CD14-positive monocyte (primary cell): ENCODE measurements at regions not wholly inside any gene's neighbourhood (a gene's known extent, or its start where the extent isn't known, plus 50 kb on each side); places are given as distances from the start of the nearest gene placed in this dataset.

ENCODE experiments used
- DNase-seq, 3 donors: peaks; one replicate each; pipeline ENCODE4 v3.0.0-alpha.2; 2011 to 2022
- H2AFZ ChIP-seq: 2 replicates; pipeline ENCODE4 v1.6.0; 2012; ENCODE audit warnings: mild to moderate bottlenecking, low read depth, low read length, inconsistent platforms; ENCODE audit not compliant: insufficient read depth, poor library complexity, severe bottlenecking
- H3K27ac ChIP-seq, 2 donors: 1 replicate in 1 of 2; 2 replicates in 1 of 2; pipeline ENCODE4 v1.5.1; 2012 to 2013; ENCODE audit warnings: low read length in 2 of 2, control low read depth in 1 of 2, inconsistent platforms in 1 of 2, low read depth in 1 of 2, mild to moderate bottlenecking in 1 of 2
- H3K27me3 ChIP-seq, 2 donors: one replicate each; pipeline versions ENCODE4 v1.6.0 to v1.6.1; 2011 to 2013; ENCODE audit warnings: low read length in 2 of 2; ENCODE audit not compliant: control insufficient read depth in 2 of 2, insufficient read depth in 2 of 2
- H3K36me3 ChIP-seq, 2 donors: replicated peaks in 1 of 2; 1 replicate in 1 of 2; 2 replicates in 1 of 2; pipeline versions ENCODE4 v1.5.1 to v1.6.1; 2012 to 2013; ENCODE audit warnings: low read length in 2 of 2, control low read depth in 1 of 2, inconsistent platforms in 1 of 2, mild to moderate bottlenecking in 1 of 2; ENCODE audit not compliant: insufficient read depth in 2 of 2, control insufficient read depth in 1 of 2
- H3K4me1 ChIP-seq, 2 donors: 1 replicate in 1 of 2; 2 replicates in 1 of 2; pipeline versions ENCODE4 v1.5.1 to v1.6.1; 2012 to 2013; ENCODE audit warnings: low read length in 2 of 2, control low read depth in 1 of 2, inconsistent platforms in 1 of 2, mild to moderate bottlenecking in 1 of 2, moderate library complexity in 1 of 2; ENCODE audit not compliant: insufficient read depth in 2 of 2, control insufficient read depth in 1 of 2
- H3K4me2 ChIP-seq: replicated peaks from 2 replicates; pipeline ENCODE3; 2012; ENCODE audit warnings: low read length, moderate library complexity, mild to moderate bottlenecking; ENCODE audit not compliant: poor library complexity, severe bottlenecking; ENCODE audit errors: extremely low read depth
- H3K4me3 ChIP-seq, 3 experiments: fragments of 200-600 bp in 1 of 3; sonication (generic) in 1 of 3; replicated peaks in 1 of 3; 1 replicate in 2 of 3; 2 replicates in 1 of 3; pipeline ENCODE4 v1.5.1; 2011 to 2013; ENCODE audit warnings: low read length in 3 of 3, mild to moderate bottlenecking in 3 of 3, control low read depth in 2 of 3, low read depth in 2 of 3, inconsistent platforms in 1 of 3, moderate library complexity in 1 of 3
- H3K79me2 ChIP-seq: 2 replicates; pipeline ENCODE4 v1.6.0; 2012; ENCODE audit warnings: mild to moderate bottlenecking, control low read depth, inconsistent platforms, low read length, moderate library complexity; ENCODE audit not compliant: insufficient read depth
- H3K9ac ChIP-seq: 2 replicates; pipeline ENCODE4 v1.6.0; 2017; ENCODE audit warnings: low read length, mild to moderate bottlenecking; ENCODE audit not compliant: insufficient read depth, poor library complexity, severe bottlenecking
- H3K9me3 ChIP-seq, 2 donors: replicated peaks in 1 of 2; 1 replicate in 1 of 2; 2 replicates in 1 of 2; pipeline versions ENCODE4 v1.5.1 to v1.6.1; 2012 to 2013; ENCODE audit warnings: low read length in 2 of 2, control low read depth in 1 of 2; ENCODE audit not compliant: control insufficient read depth in 1 of 2, insufficient read depth in 1 of 2
- H4K20me1 ChIP-seq: 2 replicates; pipeline ENCODE4 v1.6.0; 2012; ENCODE audit warnings: mild to moderate bottlenecking, low read length, control low read depth, moderate library complexity; ENCODE audit not compliant: insufficient read depth
- H3K27ac Mint-ChIP-seq, 7 donors: one replicate each; pipeline ENCODE4 v1.8.0; 2020; ENCODE audit warnings: mild to moderate bottlenecking in 7 of 7, mixed read lengths in 7 of 7, moderate library complexity in 6 of 7, inconsistent platforms in 2 of 7
- H3K27me3 Mint-ChIP-seq, 3 donors: one replicate each; pipeline ENCODE4 v1.8.0; 2021 to 2022; ENCODE audit warnings: low read depth in 3 of 3, mild to moderate bottlenecking in 3 of 3, mixed read lengths in 3 of 3, moderate library complexity in 3 of 3, inconsistent platforms in 1 of 3
- H3K36me3 Mint-ChIP-seq, 2 donors: one replicate each; pipeline ENCODE4 v1.8.0; 2020; ENCODE audit warnings: mixed read lengths in 2 of 2, inconsistent platforms in 1 of 2, mild to moderate bottlenecking in 1 of 2
- H3K4me1 Mint-ChIP-seq: one replicate; pipeline ENCODE4 v1.8.0; 2020; ENCODE audit warnings: mild to moderate bottlenecking, mixed read lengths
- H3K4me3 Mint-ChIP-seq, 2 donors: one replicate each; pipeline ENCODE4 v1.8.0; 2020; ENCODE audit warnings: mild to moderate bottlenecking in 2 of 2, mixed read lengths in 2 of 2, moderate library complexity in 1 of 2
- H3K9me3 Mint-ChIP-seq, 7 donors: one replicate each; pipeline ENCODE4 v1.8.0; 2020 to 2022; ENCODE audit warnings: mixed read lengths in 7 of 7, mild to moderate bottlenecking in 6 of 7, moderate library complexity in 6 of 7, inconsistent platforms in 2 of 7
- CTCF ChIP-seq: fragments of 200-600 bp; IDR thresholded peaks from one replicate; pipeline ENCODE4 v1.8.0; 2022; ENCODE audit warnings: antibody characterized with exemption, mild to moderate bottlenecking
- WGBS: methylation state at CpG from one replicate; pipeline ENCODE4 v1.1.5; 2013; ENCODE audit warnings: missing lambda C conversion rate; ENCODE audit not compliant: insufficient coverage; 5-methylcytosine and 5-hydroxymethylcytosine counted together
- intact Hi-C, 2 donors: fragments of 100-400 bp; cut with micrococcal nuclease; formaldehyde crosslinking; loops; one replicate each; pipeline versions ENCODE4 v1.15.0 to v1.15.1; 2023

- Mint-ChIP-seq H3K27ac (no peak overlapping the region), H3K27me3 (peaks cover 3 to 5% (median 4%) of the 10 kb centered on the region in 3 donors), H3K4me1 (no peaks in the 10 kb centered on the region), H3K36me3 (no peaks in the 10 kb centered on the region), H3K9me3 (peaks cover 0 to 7% (median 2%) of the 10 kb centered on the region in 7 donors), H3K4me3 (no peak overlapping the region)
- WGBS = 64% methylated on average over 5 of the region's 8 CpGs
- Histone ChIP-seq H3K9me3 (no peaks in the 10 kb centered on the region), H3K27ac (no peak overlapping the region), H3K9ac (no peak overlapping the region), H3K79me2 (no peaks in the 10 kb centered on the region), H3K4me3 (no peak overlapping the region), H4K20me1 (no peaks in the 10 kb centered on the region), H3K36me3 (no peaks in the 10 kb centered on the region), H3K27me3 (no peaks in the 10 kb centered on the region), H2AFZ (no peak overlapping the region), H3K4me2 (no peak overlapping the region), H3K4me1 (no peaks in the 10 kb centered on the region)
- no peak for TF ChIP-seq CTCF
- intact Hi-C loops = no loop called here
- no peak for DNase-seq
Measured at GRCh38 chr20:61169874-61170273, 82.2 kb upstream of the CDH4 start.

GRCh38 chr20:61170496-61171320, 81.4 kb upstream of the CDH4 start:
- Histone ChIP-seq H3K4me1 (no peaks in the 10 kb centered on the region), H3K9ac (no peak overlapping the region), H4K20me1 (no peaks in the 10 kb centered on the region), H3K4me2 (no peak overlapping the region), H3K4me3 (no peak overlapping the region), H3K27me3 (no peaks in the 10 kb centered on the region), H3K79me2 (no peaks in the 10 kb centered on the region), H3K27ac (no peak overlapping the region), H3K9me3 (no peaks in the 10 kb centered on the region), H3K36me3 (no peaks in the 10 kb centered on the region), H2AFZ (no peak overlapping the region)
- no peak overlapping the region for H3K4me3 Mint-ChIP-seq
- WGBS = 55% methylated on average over 8 of the region's 11 CpGs
- no peaks in the 10 kb centered on the region for H3K4me1 Mint-ChIP-seq
- H3K9me3 Mint-ChIP-seq = peaks cover 2 to 9% (median 3%) of the 10 kb centered on the region in 7 donors
- TF ChIP-seq CTCF = no peak
- no peaks in the 10 kb centered on the region for H3K36me3 Mint-ChIP-seq
- DNase-seq = no peak
- H3K27me3 Mint-ChIP-seq = peaks cover 3 to 5% (median 4%) of the 10 kb centered on the region in 3 donors
- H3K27ac Mint-ChIP-seq = no peak overlapping the region
- intact Hi-C loops = no loop called here
